ENCODE measurements at regions not wholly inside any gene's neighbourhood (a gene's known extent, or its start where the extent isn't known, plus 50 kb on each side); places are given as distances from the start of the nearest gene placed in this dataset.

DNA sequence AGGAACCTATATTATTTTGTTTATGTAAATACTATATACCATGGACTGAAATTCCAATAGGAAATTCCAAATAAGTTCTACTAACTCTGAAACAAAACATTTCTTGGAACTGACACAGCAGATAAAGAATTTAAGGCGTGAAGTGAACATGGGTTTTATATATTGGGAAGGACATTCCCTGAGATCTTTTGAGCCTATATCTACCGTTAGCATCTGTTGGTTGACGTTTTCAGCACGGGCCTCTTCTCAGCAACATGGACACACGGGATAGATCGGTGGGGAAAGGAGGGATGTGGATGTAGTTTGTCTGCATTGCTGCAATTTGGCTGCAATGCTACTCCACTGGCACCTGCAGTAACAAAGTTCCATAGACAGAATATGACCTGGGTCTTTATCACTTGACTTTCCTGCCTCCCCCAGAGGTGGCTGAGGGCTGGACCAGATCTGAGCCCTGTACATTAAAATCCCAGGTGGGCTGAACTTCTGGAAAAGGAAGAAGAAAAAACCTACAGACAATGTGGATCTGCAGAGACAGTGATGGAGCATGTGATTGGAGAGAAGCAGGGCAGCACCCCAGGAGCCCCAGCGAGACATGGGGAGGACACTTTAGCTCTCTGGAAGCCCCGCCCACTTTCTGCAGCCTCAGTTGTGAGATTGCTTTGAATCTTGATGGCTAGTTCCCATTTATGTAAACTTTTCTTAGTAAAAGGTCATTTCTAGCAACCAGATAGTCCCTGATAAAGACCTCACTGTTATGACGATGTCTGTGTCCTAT, 91.2 kb upstream of the CPEB4 start:
- intact Hi-C loops (cut with micrococcal nuclease): no loop called here

DNA sequence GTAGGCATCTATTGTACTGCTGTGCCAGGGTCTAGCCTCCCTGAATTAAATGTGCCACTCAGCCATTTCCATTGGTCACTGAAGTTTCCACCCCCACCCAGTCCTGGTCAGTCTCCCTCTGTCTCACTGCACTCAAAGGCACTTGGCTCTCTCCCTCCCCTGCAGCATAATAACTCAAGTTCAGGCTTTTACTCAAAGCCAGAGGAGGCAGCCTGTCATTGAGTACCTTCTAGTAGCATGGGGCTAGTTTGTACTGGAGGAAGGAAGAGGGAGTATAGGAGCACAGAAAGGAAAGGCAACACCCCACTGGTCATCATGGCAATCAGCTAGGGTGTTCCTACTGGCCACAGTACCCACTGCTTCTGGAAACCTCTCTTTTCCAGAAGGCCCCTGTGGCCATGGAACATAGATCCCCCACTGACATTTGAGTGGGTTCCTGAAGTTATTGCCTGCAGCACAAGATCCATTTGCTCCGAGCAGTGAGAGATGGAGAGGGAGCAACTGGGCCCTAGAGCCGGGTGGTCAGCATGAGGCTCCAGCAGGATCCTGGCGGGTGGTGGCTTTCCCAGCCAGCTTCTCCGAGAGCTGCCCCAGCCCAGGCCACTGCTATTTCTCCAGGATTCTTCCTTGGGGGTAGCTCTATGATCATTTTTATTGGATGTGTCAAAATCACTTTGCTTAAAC, 89.9 kb upstream of the CPEB4 start:
- intact Hi-C loops (cut with micrococcal nuclease): no loop called here

DNA sequence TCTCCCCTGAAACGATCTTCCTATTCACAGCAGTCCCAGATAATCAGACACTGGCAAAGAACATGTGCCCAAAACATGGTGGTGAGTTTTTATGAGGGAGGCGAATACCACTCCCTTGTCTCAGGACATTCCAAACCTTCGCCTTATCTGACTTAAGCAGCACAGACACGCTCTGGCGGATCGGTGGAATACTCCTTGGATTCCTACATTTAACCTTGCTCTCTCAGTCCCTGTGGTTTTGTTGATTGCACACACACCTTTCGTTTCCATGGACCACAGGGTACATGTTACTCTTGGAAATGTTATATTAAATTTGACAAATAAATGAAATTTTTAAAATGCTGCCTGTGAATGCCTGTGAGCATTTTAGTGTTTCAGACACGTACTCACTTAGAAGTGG, 87.8 kb upstream of the CPEB4 start:
- intact Hi-C loops (cut with micrococcal nuclease): no loop called here

DNA sequence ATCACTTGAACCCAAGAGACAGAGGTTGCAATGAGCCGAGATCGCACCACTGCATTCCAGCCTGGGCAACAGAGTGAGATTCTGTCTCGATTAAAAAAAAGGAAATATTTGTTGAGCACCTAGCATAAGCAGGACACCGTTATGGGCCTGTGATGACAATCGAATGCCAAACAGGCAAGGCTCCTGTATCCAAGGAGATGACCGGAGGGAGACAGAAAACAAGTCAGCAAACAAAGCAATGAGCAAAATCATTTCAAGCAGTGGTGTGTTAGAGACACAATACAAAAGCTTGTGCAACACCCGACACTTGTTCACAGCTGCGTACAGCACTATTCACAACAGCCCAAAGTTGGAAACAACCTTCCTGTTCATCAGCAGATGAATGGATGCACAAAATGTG, 87.1 kb upstream of the CPEB4 start:
- intact Hi-C loops (cut with micrococcal nuclease): no loop called here

DNA sequence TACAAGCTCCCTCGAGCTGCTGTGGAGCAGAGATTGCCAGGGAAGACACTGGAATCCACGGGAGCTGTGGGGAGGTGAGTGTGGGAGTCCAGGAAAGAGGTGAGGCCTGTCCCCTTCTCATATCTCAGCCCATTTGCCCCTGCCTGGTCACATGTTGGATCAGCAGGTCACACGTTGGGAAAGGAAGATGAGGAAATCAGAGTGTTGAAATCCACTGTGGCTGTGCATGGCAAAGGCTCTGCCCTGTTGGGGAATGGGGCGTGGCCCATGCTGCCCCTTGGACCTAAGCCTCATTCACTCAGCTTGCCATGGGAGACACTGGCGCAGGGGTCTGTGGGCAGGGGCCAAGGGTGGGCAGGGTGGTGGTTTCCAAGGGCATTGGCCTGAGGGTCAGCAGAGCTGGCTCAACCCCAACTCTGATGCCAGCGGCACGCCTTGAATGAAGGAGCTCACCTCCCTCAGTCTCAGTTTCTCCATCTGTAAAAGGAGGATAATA, 85.4 kb upstream of the CPEB4 start:
- intact Hi-C loops (cut with micrococcal nuclease): no loop called here

DNA sequence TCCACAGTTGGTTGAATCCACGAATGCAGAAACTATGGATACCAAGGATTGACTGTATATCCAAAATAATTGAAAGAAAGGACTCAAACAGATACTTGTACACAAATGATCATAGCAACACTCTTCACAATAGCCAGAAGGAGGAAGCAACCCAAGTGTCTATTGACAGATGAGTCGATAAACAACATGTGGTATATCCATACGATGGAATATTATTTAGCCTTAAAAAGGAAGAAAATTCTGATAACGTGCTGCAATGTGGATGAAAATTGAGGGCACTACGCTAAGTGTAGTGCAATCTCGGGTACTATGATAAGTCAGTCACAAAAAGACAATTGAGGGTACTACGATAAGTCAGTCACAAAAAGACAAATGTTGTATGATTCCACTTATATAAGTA, 83.6 kb upstream of the CPEB4 start:
- intact Hi-C loops (cut with micrococcal nuclease): no loop called here

DNA sequence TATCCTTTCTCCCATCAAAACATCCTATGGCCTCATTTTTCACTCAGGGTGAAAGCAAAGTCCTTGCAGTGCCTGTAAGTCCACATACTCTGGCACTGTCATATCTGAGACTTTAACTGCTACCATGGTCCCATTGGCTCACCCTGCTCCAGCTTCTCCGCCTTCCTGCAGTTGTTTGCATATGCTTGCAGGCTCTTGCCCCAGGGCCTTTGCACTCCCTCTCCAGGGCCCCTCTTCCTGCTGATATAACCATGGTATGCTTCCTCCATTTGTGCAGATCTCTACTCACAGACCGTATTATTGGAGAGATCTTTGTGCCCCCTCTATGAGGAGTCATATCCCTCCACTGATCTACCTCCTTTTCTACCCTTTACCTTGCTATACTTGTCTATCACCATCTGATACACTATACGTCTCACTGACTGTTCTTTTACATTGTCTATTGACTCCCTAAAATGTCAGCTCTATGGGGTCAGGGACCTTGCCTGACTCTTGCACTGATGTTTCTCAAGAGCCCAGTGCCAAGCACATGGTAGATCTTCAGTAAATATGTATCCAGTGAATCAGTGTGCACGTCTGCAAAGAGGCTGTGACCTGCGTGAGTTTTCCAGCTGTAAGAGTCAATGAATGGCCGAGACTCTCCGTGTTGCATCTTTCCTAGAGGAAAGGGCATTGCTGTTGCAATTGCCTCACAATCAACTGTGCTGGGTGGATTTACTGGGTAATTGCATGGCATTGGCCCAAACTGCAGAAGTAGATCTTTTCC, 81.7 kb upstream of the CPEB4 start:
- intact Hi-C loops (cut with micrococcal nuclease): no loop called here

DNA sequence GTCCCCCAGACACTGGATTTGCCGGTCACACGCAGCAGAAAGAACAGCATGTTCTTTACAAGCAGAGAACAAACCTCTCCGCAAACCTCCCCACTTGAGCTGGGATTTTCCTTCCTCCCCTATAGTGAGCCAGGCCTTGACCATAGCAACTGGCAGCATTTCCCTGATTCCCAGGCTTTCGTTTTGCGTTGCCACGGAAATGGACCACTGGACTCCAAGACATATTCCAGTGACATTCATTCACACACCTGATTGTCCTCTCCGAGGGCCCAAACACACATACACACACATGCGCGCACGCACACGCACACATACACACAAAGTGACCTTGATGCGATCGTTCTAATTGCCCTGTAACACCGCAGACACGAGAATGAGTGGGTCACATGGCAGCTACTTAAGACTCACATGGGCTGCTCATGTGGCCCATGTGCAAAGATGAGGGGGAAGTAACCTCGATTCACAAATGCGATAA, 80.9 kb upstream of the CPEB4 start:
- intact Hi-C loops (cut with micrococcal nuclease): no loop called here

DNA sequence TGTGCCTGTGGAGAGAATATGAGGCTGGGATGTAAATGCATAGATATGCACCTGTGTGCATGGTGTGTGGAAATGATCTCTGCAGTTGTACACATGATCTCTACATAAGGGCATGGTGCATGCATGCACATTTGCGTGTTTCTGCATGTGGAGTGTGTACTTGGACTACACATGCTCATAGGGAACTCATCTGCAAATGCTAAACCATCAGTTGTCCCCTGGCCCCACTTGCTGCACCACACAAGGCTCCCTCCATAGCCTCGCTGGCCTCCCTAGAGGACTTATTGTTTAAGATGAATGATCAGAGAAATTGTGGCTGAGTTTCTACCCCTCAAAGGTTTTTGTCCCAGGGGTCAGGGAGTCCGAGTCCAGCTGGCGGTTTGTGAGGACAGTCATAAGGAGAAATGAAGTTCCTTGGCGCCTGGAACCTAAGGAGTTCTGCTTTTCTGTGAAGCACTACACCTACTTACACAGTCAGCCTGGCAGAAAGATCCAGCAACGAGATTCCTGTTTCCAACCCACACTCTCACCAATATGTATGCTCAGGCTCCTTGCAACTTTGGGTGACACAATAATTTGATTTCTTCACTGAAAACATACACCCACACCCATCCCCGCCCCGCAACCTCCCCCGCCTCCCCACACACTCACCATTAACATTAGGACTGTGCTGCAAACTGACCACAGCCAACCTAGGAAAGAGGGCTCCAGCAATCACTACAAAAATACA, 79.9 kb upstream of the CPEB4 start:
- intact Hi-C loops (cut with micrococcal nuclease): no loop called here

DNA sequence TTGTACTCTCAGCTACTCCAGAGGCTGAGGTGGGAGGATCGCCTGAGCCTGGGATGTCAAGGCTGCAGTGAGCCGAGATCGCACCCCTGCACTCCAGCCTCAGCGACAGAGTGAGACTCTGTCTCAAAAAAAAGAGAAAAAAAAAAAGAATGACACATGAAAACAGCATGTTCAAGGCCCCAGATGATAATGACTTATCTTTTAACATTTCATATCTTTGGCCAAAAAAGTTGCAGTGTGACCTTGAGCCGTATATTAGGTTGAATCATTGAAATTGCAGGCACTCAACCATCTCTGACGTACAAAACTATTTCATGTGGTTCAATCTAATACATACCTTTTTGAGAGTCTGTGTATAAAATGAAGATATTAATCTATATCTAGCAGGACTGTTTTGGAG, 79.1 kb upstream of the CPEB4 start:
- intact Hi-C loops (cut with micrococcal nuclease): no loop called here

DNA sequence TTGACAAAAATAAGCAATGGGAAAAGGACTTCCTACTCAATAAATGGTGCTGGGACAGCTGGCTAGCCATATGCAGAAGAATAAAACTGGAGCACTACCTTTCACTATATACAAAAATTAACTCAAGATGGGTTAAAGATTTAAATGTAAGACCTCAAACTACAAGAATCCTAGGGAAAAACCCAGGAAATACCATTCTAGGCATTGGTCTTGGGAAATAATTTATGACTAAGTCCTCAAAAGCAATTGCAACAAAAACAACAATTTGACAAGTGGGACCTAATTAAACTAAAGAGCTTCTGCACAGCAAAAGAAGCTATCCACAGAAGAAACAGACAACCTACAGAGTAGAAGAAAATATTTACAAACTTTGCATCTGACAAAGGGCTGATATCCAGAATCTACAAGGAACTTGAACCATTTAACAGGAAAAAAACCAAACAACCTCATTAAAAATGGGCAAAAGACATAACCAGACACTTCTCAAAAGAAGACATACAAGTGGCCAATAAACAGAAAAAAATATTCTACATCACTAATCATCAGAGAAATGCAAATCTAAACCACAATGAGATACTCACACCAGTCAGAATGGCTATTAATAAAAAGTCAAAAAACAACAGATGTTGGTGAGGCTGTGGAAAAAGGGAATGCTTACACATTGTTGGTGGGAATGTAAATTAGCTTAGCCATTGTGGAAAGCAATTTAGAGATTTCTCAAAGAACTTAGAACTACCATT, 75.2 kb upstream of the CPEB4 start:
- intact Hi-C loops (cut with micrococcal nuclease): no loop called here

DNA sequence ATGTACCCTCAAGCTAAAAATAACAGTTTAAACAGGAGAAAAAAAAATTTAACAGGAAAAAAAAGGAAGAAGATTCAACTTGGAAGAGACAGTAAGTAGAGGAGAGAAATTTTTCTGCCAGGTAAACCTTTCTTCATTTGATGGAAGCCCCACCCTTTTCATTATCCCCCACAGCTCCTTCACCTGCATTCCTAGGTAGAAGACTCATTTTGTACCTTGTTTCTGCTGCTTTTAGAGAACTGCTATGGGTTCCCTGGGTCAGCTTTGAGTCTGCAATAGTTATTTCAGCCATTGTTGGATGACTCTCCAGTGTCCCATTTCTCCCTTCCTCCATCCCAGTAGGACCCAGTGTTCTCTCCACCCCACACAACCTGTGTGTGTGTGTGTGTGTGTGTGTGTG, 74.1 kb upstream of the CPEB4 start:
- intact Hi-C loops (cut with micrococcal nuclease): no loop called here

DNA sequence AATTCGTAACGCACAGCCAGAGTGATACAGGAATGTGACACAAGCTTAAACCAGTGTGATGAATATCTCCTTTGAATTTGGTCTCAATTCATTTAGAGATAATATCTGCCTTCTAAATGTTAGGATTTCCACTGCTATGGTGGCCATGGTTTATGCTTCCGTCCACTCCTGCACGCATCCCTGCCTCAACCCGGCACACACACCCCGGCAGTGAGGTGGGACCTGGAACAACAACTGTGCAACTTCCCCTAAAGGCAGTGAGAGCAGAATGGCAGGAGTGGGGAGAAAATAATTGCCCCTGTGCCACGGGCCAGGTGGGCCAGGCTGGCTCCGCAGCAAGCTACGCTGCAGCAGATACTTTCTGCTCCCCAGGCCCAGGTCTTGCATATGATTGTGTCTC, 72.6 kb upstream of the CPEB4 start:
- intact Hi-C loops (cut with micrococcal nuclease): no loop called here

DNA sequence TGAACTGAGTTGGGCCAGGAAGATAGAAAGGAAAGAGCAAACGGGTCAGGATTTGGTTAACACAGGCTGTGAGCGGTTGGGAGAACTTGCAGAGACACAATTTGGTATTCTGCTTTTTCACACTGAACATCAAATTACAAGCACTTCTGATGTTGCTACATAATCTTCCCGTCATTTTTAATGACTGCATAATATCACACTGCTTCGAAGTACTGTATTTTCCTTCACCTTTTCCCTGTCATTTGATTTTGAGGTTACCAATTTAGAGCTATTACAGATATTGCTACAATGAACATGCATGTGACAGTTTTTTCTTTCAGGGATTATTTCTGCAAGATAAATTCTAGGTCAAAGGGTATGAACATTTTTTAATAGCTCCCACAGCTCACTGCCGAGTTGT, 71.4 kb upstream of the CPEB4 start:
- intact Hi-C loops (cut with micrococcal nuclease): no loop called here

DNA sequence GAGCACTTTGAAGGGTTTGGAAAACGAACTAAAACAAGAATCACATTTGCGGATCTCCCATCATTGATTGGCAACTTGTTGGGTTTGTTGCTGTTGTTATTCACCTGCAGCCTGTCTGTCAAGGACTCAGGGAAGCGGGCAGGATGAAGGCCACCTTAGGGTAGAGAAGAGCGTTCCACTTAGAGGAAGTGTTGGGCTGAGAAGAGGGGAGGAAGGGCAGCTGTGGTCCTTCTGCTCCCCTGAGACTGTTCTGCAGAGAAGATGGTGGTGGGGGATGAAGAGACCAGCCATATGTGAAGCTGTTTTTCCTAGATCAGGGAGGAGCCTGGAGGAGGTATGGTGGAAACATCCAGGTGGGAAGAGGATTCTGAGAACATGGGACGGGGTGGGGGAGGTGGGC, 70.6 kb upstream of the CPEB4 start:
- intact Hi-C loops (cut with micrococcal nuclease): no loop called here

DNA sequence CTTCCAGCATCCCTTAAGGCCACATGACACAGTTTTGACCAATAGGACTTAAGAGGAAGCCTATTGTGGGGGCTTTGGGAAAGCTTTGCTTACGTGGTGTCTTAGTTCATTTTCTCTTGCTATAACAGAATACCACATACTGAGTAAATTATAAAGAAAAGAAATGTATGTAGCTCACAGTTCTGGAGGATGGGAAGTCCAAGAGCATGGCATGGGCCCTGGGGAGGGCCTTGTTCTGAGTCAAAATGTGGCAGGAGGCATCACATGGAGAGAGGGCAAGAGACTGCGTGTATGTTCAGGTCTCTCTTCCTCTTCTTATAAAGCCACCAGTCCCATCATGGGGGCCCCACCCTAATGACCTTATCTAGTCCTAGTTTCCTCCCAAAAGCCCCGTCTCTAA, 68.6 kb upstream of the CPEB4 start:
- intact Hi-C loops (cut with micrococcal nuclease): no loop called here

DNA sequence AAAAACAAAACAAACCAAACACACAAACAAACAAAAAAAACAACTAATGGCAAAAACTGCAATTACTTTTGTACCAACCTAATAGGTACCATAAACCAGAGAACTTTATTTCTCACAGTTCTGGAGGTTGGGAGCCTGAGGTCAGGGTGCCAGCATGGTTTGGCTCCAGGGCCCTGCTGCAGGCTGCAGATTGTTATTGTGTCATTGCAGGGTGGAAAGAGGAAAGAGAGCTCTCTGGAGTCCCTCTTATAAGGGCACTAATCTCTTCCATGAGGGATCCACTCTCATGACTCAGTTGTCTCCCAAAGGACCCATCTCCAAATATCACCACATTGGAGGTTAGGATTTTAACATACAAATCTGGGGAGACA, 64.9 kb upstream of the CPEB4 start:
- intact Hi-C loops (cut with micrococcal nuclease): no loop called here

DNA sequence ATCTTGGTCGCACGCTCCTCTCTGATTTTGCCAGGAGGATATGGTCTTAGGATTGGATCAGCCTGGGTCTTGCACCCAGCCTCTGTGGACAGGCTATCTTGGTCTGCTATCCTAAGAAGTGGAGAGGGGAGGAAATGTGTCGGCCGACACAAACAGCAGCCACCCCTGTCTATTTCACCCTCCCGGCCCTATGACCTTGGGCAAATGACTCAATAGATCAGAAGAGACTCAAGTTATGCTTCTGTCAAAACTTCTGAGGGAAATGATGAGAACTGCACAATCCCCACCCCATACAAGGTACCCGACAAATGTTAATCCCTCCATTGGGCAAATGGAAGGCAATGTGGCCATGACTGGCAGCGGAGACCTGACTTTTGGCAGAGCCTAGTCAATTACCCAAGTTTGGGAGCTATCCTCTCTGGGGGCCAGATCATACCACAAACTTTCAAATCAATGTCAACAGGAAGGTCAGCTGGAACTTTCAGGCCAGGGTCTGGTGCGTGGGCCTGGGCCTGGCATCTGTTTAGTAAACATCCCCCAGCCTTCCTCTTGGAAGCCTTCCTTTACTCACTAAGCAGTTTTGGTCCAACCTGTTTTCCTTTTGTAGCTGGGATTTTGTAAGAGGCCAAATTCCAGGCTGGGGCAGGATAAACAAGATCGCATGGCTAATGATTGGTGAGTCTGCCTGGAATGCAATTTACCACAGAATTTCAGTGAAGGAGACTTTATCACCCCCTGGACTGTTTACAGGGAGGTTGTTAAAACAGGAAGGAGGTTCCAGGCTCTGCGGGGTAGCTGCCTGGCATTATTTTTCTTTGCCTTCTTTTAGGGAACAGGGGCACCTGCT, 64.2 kb upstream of the CPEB4 start:
- intact Hi-C loops (cut with micrococcal nuclease): no loop called here

DNA sequence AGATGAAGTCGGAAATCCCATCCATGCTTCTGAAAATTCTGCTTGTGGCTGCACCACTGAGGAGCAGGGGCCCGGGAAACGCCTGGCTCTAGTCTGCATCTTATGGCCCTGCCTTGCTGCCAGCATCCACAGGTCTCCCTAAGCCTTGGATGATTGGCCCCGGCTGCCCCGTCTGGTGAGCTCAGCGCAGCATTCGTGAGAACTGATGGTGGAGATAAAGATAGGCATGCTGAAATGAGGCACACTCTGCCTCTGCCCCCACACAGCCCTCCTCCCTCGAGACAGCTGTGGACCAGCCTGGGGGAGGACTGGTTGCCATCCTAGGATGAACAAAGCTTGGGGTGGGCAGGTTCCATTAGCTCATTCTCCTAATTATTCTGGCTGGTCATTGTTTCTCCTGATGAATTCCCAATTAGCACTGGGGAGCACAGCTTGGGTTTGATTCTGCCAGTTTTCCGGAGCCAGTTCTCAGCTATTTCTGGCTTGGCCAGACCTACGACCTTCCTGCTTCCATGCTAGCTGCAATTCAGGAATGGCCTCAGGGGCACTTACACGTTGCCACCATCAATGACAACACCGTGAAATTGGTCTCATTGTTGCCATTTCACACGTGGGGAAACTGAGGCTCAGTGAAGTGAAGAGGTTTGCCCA, 62.8 kb upstream of the CPEB4 start:
- intact Hi-C loops (cut with micrococcal nuclease): no loop called here

DNA sequence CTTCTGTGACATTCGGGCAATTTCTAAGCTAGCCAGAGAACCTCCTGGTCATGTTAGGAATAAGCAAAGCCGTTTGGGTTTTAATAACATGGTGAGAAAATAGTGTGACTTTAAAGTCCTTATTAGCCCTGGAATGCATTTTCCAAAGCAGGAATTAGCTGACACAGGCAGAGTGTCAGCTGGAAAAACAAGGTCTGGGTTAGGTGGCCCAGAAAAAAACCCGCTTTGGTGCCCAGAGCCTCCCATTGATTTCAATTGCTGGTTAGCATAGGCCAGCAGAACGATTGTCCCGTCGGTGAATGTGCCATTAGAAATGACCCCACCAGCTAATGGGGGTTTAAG, 62.1 kb upstream of the CPEB4 start:
- intact Hi-C loops (cut with micrococcal nuclease): no loop called here

Measured in T-helper 1 cell treated with Interleukin-12 subunit alpha and Interleukin-12 subunit beta and Interleukin-4 antibody, amounts not matched to agents 30 ng/mL and 1 ng/mL, for 36 hours (primary cell).